ENCODE measurements at regions not wholly inside any gene's neighbourhood (a gene's known extent, or its start where the extent isn't known, plus 50 kb on each side); places are given as distances from the start of the nearest gene placed in this dataset.
A peak's percentile ranks its signal among the peaks of the same experiment; 100 is the strongest.
"Not testable (repeated sequence)": the region's sequence is repeated elsewhere in the genome, so short reads cannot be mapped to it uniquely, and the experiment has no call there.

DNA sequence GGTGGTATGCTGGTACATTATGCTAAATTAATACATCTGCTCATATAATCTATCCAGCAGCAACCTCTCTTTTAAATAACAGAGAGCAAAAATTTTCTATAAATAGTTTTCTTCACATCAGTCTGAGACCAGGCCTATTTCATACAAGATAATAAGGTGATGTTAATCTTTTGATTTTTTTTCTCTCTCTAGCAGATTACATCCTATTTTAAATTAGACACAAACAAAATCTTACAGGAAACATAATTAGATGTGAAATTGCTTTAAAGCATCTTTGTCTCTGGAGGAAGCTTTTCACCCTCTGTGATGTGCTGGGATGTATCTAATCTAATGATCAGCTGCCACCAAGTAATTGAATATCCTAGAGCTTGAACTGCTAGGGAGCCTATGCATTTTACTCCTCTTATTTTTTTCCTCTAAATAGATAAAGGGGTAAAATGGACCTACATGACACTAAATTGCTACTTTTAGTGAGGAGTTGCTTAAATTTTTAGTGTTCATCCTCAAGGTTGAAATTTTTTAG is 165.5 kb downstream of the MANEA start:
- no peak for ATAC-seq
- Mint-ChIP-seq H3K27me3 (no peaks in the 10 kb centered on the region), H3K27ac (no peak overlapping the region), H3K4me1 (no peaks in the 10 kb centered on the region), H3K9me3 (no peaks in the 10 kb centered on the region), H3K4me3 (no peak overlapping the region)
- no peak for DNase-seq

DNA sequence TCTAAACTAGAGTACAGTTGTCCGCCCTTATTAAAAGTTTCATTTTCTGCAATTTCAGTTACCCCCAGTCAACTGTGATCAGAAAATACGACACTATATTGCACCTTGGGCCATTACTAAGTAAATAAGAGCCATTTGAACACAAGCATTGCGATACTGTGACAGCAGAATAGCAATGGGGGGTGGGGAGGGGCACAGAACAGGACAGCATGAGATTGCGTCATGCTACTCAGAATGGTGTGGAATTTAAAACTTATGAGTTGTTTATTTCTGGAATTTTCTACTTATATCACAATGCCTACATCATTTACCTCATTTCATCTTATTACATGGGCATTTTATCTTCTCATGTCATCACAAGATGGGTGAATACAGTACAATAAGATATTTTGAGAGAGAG is 166.3 kb downstream of the MANEA start:
- Mint-ChIP-seq H3K4me3 (no peak overlapping the region), H3K27me3 (no peaks in the 10 kb centered on the region), H3K27ac (no peak overlapping the region), H3K4me1 (no peaks in the 10 kb centered on the region), H3K9me3 (no peaks in the 10 kb centered on the region)
- ATAC-seq (no peak), DNase-seq (no peak)

DNA sequence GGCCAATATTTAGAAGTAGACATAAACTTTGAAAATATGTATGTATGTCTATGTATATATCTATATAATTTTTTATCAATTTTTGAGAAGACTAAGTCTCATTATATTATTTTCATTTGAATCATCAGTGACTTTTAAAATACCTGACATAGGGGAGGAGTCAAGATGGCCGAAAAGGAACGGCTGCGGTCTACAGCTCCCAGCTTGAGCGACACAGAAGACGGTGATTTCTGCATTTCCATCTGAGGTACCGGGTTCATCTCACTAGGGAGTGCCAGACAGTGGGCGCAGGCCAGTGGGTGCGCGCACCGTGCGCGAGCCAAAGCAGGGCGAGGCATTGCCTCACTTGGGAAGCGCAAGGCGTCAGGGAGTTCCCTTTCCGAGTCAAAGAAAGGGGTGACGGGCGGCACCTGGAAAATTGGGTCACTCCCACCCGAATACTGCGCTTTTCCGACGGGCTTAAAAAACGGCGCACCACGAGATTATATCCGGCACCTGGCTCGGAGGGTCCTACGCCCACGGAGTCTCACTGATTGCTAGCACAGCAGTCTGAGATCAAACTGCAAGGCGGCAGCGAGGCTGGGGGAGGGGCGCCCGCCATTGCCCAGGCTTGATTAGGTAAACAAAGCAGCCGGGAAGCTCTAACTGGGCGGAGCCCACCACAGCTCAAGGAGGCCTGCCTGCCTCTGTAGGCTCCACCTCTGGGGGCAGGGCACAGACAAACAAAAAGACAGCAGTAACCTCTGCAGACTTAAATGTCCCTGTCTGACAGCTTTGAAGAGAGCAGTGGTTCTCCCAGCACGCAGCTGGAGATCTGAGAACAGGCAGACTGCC is 181.1 kb downstream of the MANEA start:
- not testable (repeated sequence) for H3K27me3 Mint-ChIP-seq, ATAC-seq, H3K27ac Mint-ChIP-seq, H3K4me1 Mint-ChIP-seq, H3K4me3 Mint-ChIP-seq, DNase-seq, H3K9me3 Mint-ChIP-seq

DNA sequence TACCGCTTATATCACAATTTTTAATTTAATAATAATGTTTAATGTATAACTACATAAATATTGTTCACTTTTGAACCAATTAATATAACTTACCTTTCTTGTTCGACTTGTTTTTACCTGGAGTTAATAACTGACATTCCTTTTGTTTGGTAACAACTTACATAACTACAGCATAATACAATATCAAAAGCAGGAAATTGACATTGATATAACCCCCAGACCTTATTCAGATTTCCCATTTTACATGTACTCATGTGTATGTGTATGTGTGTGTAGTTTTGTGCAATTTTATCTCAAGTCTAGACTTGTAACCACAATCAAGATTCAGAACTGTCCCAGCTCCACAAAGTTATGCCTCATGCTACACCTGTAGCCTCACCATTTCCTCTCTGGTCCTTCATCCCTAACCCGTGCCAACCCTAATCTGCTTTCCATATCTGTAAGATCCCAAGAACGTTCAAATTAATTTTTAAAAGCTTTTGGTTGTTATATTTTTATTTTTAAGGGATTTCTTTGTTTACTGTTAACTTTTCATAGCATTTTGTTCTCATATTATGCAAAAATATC is 190.6 kb downstream of the MANEA start:
- H3K9me3 Mint-ChIP-seq, result no peaks in the 10 kb centered on the region
- H3K4me3 Mint-ChIP-seq, result no peak overlapping the region
- no peaks in the 10 kb centered on the region for H3K4me1 Mint-ChIP-seq
- no peaks in the 10 kb centered on the region for H3K27me3 Mint-ChIP-seq
- H3K27ac Mint-ChIP-seq, result peak overlapping the region in 1 of 2 donors; percentile 67
- ATAC-seq, result no peak
- no peak for DNase-seq

DNA sequence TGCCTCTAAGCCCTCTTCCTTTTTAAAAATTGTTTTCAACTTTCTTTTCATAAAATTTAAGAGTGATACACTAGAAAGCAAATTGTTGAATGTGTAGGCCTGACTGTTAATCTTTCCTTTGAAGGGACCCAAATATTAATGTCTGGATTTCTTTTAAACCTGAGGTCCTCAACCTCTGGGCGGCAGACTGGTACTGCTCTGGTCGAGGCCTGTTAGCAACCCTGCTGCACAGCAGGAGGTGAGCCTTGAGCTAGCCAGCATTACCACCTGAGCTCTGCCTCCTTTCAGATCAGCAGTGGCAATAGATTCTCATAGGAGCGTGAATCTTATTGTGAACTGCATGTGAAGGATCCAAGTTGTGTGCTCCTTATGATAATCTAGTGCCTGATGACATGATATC is 191.2 kb downstream of the MANEA start:
- H3K4me1 Mint-ChIP-seq, result no peaks in the 10 kb centered on the region
- no peak overlapping the region for H3K27ac Mint-ChIP-seq
- DNase-seq, result no peak

DNA sequence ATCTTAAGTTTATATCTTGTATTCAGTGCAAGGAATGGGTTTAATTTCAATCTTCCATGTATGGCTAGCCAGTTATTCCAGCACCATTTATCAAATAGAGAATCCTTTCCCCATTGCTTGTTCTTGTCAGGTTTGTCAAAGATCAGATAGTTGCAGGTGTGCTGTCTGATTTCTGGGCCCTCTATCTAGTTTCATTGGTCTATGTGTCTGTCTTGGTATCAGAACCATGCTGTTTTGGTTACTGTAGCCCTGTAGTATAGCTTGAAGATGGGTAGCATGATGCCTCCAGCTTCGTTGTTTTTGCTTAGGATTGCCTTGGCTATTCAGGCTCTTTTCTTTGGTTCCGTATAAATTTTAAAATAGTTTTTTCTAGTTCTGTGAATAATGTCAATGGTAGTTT is 200.0 kb downstream of the MANEA start:
- no peak for DNase-seq
- H3K4me1 Mint-ChIP-seq, result no peaks in the 10 kb centered on the region
- no peak overlapping the region for H3K4me3 Mint-ChIP-seq
- no peak overlapping the region for H3K27ac Mint-ChIP-seq
- no peaks in the 10 kb centered on the region for H3K27me3 Mint-ChIP-seq
- no peak for ATAC-seq
- H3K9me3 Mint-ChIP-seq, result no peaks in the 10 kb centered on the region

More for the DNA sequence above, 191.2 kb downstream of the MANEA start:
- no peak overlapping the region for H3K4me3 Mint-ChIP-seq
- no peaks in the 10 kb centered on the region for H3K9me3 Mint-ChIP-seq
- no peak for ATAC-seq
- H3K27me3 Mint-ChIP-seq, result no peaks in the 10 kb centered on the region

DNA sequence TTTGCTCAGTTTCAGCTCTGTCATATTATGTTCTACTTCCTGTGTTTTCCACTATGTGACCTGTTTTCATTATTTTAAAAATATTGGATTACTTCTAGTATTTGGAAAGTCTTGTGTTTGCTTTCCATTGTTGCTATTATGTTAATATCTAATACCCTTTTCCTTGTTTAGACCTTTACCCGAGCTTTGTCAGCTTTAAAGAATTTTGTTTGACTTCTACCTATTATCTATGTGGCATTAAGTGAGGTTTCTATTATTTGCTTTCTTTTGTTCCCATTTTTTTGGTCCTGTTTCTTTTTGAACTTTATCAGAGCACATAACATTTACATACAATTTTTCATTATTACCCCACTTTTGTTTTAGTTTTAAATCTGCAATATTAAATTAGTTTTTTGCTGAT is 202.7 kb downstream of the MANEA start:
- Mint-ChIP-seq H3K9me3 (no peaks in the 10 kb centered on the region), H3K27me3 (no peaks in the 10 kb centered on the region), H3K4me3 (no peak overlapping the region)

DNA sequence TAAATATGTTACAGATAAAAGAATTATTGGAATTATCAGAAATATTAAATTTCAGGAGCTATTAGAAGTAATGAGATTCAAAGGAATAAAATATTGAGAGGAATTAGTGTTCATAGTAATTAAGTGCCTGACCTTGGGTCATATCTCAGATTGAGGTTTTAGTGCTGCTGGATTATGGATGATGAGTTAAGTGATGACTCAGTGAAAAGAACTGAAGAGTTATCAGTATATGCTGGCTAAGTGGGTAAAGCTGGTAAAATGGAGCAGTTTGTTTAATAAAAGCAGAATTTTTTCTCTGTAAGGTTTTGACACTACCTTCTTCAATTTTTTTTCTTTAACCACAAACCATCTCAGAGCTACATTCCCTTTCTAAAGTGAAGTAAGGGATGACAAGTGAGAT is 206.7 kb downstream of the MANEA start:
- H3K4me3 Mint-ChIP-seq, result no peak overlapping the region
- no peaks in the 10 kb centered on the region for H3K4me1 Mint-ChIP-seq
- H3K9me3 Mint-ChIP-seq, result no peaks in the 10 kb centered on the region
- ATAC-seq (no peak), DNase-seq (no peak)
- H3K27ac Mint-ChIP-seq, result no peak overlapping the region
- H3K27me3 Mint-ChIP-seq, result no peaks in the 10 kb centered on the region

More for the DNA sequence above, 202.7 kb downstream of the MANEA start:
- no peak for DNase-seq
- ATAC-seq, result no peak
- no peaks in the 10 kb centered on the region for H3K4me1 Mint-ChIP-seq
- peak overlapping the region in 1 of 2 donors; percentile 55 for H3K27ac Mint-ChIP-seq

DNA sequence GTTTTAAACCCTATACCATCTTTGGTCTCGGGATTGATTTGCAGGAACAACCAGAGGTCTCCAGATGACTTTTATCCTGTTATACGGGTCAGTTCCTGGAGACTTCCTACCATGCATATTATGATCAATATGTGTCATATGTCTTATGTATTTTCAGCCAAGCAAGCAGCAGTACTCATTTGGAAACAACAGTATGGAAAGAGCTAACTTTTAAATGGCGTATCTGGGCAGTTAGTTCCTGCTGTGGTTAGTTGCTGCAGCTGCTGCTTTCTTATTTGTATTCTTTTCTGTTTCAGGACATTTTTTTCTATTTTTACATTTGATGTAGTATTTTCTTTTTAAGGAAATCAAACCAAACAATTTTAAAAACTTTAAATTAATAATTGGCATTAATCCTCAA is 207.5 kb downstream of the MANEA start:
- no peaks in the 10 kb centered on the region for H3K27me3 Mint-ChIP-seq
- no peak overlapping the region for H3K4me3 Mint-ChIP-seq
- ATAC-seq (no peak), DNase-seq (no peak)
- H3K27ac Mint-ChIP-seq, result no peak overlapping the region
- no peaks in the 10 kb centered on the region for H3K4me1 Mint-ChIP-seq
- H3K9me3 Mint-ChIP-seq, result no peaks in the 10 kb centered on the region

DNA sequence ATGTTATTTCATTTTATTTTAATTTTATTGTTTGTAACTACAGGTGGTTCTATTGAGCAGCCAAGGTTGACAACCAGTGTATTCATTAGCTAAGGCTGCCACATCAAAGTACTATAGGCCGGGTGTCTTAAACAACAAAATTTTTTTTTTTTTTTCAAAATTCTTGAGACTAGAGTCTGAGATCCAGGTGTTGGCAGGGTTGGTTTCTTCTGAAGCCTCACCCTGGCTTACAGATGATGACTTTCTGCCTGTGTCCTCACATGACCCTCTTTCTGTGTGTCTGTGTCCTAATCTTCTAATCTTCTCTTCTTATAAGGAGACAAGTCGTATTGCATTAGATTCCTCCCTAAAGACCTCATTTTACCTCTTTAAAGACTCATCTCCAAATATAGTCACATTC is 208.4 kb downstream of the MANEA start:
- DNase-seq (no peak), ATAC-seq (no peak)
- H3K9me3 Mint-ChIP-seq, result no peaks in the 10 kb centered on the region
- no peaks in the 10 kb centered on the region for H3K4me1 Mint-ChIP-seq
- no peak overlapping the region for H3K4me3 Mint-ChIP-seq
- H3K27ac Mint-ChIP-seq, result no peak overlapping the region
- no peaks in the 10 kb centered on the region for H3K27me3 Mint-ChIP-seq

DNA sequence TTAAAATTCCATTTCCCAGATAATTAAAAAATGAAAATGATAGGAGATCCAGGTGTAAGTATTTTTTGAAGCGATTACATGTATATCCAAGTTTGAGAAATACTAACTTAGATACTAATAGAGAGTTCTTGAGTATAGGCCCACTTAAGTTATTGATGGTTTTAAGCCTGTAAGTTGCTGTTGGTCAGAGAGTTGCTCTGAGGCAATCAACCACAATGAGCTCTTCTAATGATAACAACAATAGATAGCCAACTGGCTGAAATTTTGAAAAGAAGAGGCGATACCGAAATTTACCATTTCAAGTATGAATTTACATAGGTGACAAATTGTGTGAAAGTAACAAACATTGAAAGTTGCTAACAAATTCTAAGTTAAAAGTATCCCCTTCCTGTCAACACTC is 209.5 kb downstream of the MANEA start:
- Mint-ChIP-seq H3K27ac (no peak overlapping the region), H3K4me1 (no peaks in the 10 kb centered on the region), H3K27me3 (no peaks in the 10 kb centered on the region), H3K4me3 (no peak overlapping the region), H3K9me3 (no peaks in the 10 kb centered on the region)
- no peak for ATAC-seq
- no peak for DNase-seq

DNA sequence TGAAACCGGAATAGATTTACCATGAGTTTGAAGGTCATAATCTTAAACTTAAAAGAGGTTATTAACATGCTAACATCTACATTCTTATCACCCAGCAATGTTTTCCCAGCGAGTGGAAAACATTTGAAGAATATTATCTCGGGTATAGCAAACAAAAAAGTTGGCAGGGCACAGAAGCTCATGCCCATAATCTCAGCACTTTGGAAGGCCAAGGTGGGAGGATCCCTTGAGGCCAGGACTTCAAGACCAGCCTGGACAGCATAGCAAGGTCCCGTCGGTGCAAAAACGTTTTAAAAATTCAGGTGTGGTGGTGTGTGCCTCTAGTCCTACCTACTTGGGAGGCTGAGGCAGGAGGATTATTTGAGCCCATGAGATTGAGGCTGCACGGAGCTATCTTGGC is 213.5 kb downstream of the MANEA start:
- no peak for ATAC-seq
- DNase-seq, result no peak
- Mint-ChIP-seq H3K27me3 (no peaks in the 10 kb centered on the region), H3K4me3 (no peak overlapping the region), H3K4me1 (no peaks in the 10 kb centered on the region), H3K27ac (no peak overlapping the region), H3K9me3 (peaks cover 5 to 12% of the 10 kb centered on the region in 2 donors)

DNA sequence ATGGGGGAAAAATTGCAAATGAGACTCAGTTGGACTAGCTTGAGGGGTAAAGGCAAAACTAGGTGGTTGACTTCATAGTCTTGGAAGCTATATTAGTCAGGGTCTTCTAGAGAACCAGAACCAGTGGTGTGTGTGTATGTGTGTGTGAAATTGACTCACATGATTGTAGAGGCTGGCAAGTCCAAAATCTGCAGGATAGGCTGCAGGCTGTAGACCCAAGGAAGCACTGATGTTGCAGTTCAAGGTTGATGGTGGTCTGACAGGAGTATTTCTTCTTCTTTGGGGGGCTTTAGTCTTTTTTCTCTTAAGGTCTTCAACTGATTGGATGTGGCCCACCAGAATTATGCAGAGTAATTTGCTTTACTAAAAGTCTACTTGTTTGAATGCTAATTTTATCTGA is 217.4 kb downstream of the MANEA start:
- Mint-ChIP-seq H3K4me3 (no peak overlapping the region), H3K9me3 (peaks cover 5 to 12% of the 10 kb centered on the region in 2 donors), H3K27ac (no peak overlapping the region), H3K27me3 (no peaks in the 10 kb centered on the region), H3K4me1 (no peaks in the 10 kb centered on the region)
- ATAC-seq (no peak), DNase-seq (no peak)

DNA sequence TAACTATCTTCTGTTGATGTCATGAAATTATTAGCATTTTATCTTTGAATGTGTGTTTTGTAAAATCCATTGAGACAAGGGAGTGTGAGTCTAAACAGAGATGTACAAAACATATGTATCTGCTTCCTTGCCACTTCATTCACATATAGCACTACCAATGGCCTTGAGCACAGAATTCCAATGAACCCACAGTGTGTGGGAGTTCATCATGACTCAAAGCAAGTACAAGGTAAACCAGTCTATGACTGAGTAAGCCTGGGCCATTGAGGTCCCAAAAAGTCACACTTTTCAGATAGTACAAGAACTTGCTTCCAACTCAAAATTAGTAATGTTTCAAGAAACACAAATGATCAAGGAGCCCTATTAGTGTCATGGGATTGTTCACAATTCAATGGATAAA is 218.6 kb downstream of the MANEA start:
- no peak for DNase-seq
- Mint-ChIP-seq H3K4me3 (no peak overlapping the region), H3K27me3 (no peaks in the 10 kb centered on the region), H3K4me1 (no peaks in the 10 kb centered on the region), H3K9me3 (peaks cover 5 to 12% of the 10 kb centered on the region in 2 donors), H3K27ac (no peak overlapping the region)
- no peak for ATAC-seq

DNA sequence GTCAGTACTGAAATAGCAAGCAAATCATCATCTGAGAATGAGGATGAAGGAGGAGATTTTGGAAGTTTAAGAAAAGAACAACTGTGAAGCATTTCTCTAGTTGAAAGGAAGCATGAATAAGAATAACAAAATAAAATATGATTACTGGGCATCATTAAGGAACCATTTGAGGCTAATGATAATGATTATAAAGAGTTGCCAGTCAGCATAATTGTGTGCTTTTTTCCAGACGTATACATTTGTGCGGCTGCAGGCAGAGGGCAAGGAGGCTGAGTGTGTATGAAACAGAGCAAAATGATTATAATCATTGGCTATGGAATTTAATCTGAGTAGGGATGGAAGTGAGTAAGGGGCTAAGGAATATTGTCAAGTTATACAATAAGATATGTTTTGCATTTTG is 218.7 kb upstream of the FUT9 start:
- H3K4me3 Mint-ChIP-seq, result no peak overlapping the region
- ATAC-seq, result no peak
- H3K4me1 Mint-ChIP-seq, result no peaks in the 10 kb centered on the region
- peaks cover 5 to 12% of the 10 kb centered on the region in 2 donors for H3K9me3 Mint-ChIP-seq
- H3K27me3 Mint-ChIP-seq, result no peaks in the 10 kb centered on the region
- H3K27ac Mint-ChIP-seq, result no peak overlapping the region
- DNase-seq, result no peak

DNA sequence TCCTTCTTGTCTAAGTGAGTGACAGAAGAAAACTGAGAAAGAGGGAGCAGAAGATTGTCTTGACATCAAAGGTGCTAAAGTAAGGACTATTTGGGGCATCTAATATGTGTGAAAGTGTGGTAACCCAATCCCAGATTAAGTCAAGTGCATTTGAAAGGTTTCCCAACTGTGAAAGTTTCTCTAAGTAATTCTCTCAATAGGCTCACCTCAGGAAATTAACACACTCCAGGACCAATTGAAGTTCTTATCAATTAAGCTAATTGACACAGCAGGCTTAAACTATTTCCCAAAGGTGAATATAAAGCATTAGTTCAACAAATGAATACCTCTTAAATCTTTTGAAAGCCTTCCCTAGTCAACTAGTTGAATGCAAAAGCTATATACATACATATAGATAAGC is 212.8 kb upstream of the FUT9 start:
- Mint-ChIP-seq H3K4me1 (no peaks in the 10 kb centered on the region), H3K27me3 (no peaks in the 10 kb centered on the region), H3K27ac (no peak overlapping the region), H3K4me3 (no peak overlapping the region), H3K9me3 (no peaks in the 10 kb centered on the region)
- no peak for ATAC-seq
- no peak for DNase-seq
